ENCODE measurements at regions not wholly inside any gene's neighbourhood (a gene's known extent, or its start where the extent isn't known, plus 50 kb on each side); places are given as distances from the start of the nearest gene placed in this dataset.

- DNase-seq, result no peak
Observed at GRCh38 chr5:129406440-129406839, 53.7 kb upstream of the ADAMTS19 start.

Data from NCI-H774 (cell line).